Ascending aorta (tissue), 2 donors: ENCODE measurements at regions not wholly inside any gene's neighbourhood (a gene's known extent, or its start where the extent isn't known, plus 50 kb on each side); places are given as distances from the start of the nearest gene placed in this dataset.

ENCODE experiments used
- DNase-seq, 2 donors: peaks; one replicate each; pipeline ENCODE4 v3.0.0-alpha.2; 2019; ENCODE audit warnings: low spot score in 2 of 2
- H3K27ac ChIP-seq, 2 donors: fragments of 200-600 bp; sonication (generic); one replicate each; pipeline ENCODE4 v1.5.1; 2016 to 2017; ENCODE audit warnings: mild to moderate bottlenecking in 1 of 2
- H3K27me3 ChIP-seq: fragments of 200-600 bp; sonication (generic); one replicate; pipeline ENCODE4 v1.5.1; 2017
- H3K36me3 ChIP-seq, 2 donors: fragments of 200-600 bp; sonication (generic); one replicate each; pipeline ENCODE4 v1.5.1; 2016
- H3K4me1 ChIP-seq, 2 donors: fragments of 200-600 bp; sonication (generic); one replicate each; pipeline ENCODE4 v1.5.1; 2016 to 2017; ENCODE audit warnings: mild to moderate bottlenecking in 1 of 2
- H3K4me3 ChIP-seq, 2 donors: fragments of 200-600 bp; sonication (generic); one replicate each; pipeline ENCODE4 v1.5.1; 2016 to 2017; ENCODE audit warnings: mild to moderate bottlenecking in 1 of 2
- H3K9me3 ChIP-seq, 2 donors: fragments of 200-600 bp; sonication (generic); one replicate each; pipeline ENCODE4 v1.5.1; 2016
- intact Hi-C: fragments of 100-400 bp; cut with DNase I; formaldehyde crosslinking; loops from one replicate; pipeline ENCODE4 v1.15.1; 2023
- TF ChIP-seq, protein P1 (sequence below), 3 experiments: fragments of 200-600 bp in 2 of 3; fragments of 450-650 bp in 1 of 3; sonication (generic) in 2 of 3; IDR thresholded peaks; one replicate each; pipeline ENCODE4 v1.5.1; 2016 to 2019; ENCODE audit warnings: antibody characterized with exemption in 3 of 3, mild to moderate bottlenecking in 1 of 3, moderate library complexity in 1 of 3

DNA sequence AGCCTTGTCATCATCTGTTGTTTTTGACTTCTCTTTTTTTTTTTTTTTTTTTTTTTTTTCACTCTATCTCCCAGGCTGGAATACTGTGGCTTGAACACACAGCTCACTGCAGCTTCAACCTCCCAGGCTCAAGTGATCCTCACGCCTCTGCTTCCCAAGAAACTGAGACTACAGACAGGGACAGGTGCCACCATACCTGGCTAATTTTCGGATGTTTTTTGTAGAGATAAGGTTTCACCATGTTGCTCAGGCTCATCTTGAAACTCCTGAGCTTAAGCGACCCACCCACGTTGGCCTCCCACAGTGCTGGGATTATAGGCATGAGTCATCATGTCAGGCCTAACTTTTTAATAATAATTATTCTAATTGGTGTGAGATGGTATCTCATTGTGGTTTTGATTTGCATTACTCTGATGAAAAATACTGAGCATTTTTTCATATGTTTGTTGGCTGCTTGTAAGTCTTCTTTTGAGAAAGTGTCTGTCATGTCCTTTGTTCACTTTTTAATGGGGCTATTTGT is 51.3 kb upstream of the OR9G4 start:
- Histone ChIP-seq H3K27me3 (no peaks in the 10 kb centered on the region), H3K36me3 (no peaks in the 10 kb centered on the region), H3K4me3 (no peak overlapping the region), H3K4me1 (no peaks in the 10 kb centered on the region), H3K27ac (no peak overlapping the region), H3K9me3 (no peaks in the 10 kb centered on the region)
- TF ChIP-seq, protein P1, sequence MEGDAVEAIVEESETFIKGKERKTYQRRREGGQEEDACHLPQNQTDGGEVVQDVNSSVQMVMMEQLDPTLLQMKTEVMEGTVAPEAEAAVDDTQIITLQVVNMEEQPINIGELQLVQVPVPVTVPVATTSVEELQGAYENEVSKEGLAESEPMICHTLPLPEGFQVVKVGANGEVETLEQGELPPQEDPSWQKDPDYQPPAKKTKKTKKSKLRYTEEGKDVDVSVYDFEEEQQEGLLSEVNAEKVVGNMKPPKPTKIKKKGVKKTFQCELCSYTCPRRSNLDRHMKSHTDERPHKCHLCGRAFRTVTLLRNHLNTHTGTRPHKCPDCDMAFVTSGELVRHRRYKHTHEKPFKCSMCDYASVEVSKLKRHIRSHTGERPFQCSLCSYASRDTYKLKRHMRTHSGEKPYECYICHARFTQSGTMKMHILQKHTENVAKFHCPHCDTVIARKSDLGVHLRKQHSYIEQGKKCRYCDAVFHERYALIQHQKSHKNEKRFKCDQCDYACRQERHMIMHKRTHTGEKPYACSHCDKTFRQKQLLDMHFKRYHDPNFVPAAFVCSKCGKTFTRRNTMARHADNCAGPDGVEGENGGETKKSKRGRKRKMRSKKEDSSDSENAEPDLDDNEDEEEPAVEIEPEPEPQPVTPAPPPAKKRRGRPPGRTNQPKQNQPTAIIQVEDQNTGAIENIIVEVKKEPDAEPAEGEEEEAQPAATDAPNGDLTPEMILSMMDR (IDR thresholded peaks at IDR 0.05), result no peak
- DNase-seq, result no peak
- intact Hi-C loops, result no loop called here
